ENCODE measurements at regions not wholly inside any gene's neighbourhood (a gene's known extent, or its start where the extent isn't known, plus 50 kb on each side); places are given as distances from the start of the nearest gene placed in this dataset.
A peak's percentile ranks its signal among the peaks of the same experiment; 100 is the strongest.
"Not testable (repeated sequence)": the region's sequence is repeated elsewhere in the genome, so short reads cannot be mapped to it uniquely, and the experiment has no call there.

GRCh38 chr17:79560527-79560926 is 50.3 kb downstream of the RBFOX3 start:
- DNase-seq (ENCODE audit: low read depth): no peak

- no peak for DNase-seq (ENCODE audit: low read depth)
These were observed 51.6 kb downstream of the RBFOX3 start for GRCh38 chr17:79559111-79559887.

GRCh38 chr17:79558091-79558900 is 52.6 kb downstream of the RBFOX3 start:
- DNase-seq (ENCODE audit: low read depth): no peak

- DNase-seq (ENCODE audit: low read depth): no peak
These were observed 53.4 kb downstream of the RBFOX3 start for GRCh38 chr17:79557276-79558090.

GRCh38 chr17:79556271-79556670 is 54.6 kb downstream of the RBFOX3 start:
- no peak for DNase-seq (ENCODE audit: low read depth)

- no peak for DNase-seq (ENCODE audit: low read depth)
These were observed 55.3 kb downstream of the RBFOX3 start for GRCh38 chr17:79555543-79555942.

GRCh38 chr17:79554346-79554745 is 56.5 kb downstream of the RBFOX3 start:
- DNase-seq (ENCODE audit: low read depth): not testable (repeated sequence)

GRCh38 chr17:79552824-79553223 is 58.0 kb downstream of the RBFOX3 start:
- DNase-seq (ENCODE audit: low read depth): no peak

- no peak for DNase-seq (ENCODE audit: low read depth)
These were observed 58.4 kb downstream of the RBFOX3 start for GRCh38 chr17:79552405-79552804.

- no peak for DNase-seq (ENCODE audit: low read depth)
These were observed 61.5 kb downstream of the RBFOX3 start for GRCh38 chr17:79549141-79549915.

- no peak for DNase-seq (ENCODE audit: low read depth)
These were observed 62.7 kb downstream of the RBFOX3 start for GRCh38 chr17:79548116-79548515.

GRCh38 chr17:79547586-79547985 is 63.3 kb downstream of the RBFOX3 start:
- DNase-seq (ENCODE audit: low read depth): no peak

GRCh38 chr17:79547171-79547570 is 63.7 kb downstream of the RBFOX3 start:
- not testable (repeated sequence) for DNase-seq (ENCODE audit: low read depth)

GRCh38 chr17:79546386-79546785 is 64.5 kb downstream of the RBFOX3 start:
- no peak for DNase-seq (ENCODE audit: low read depth)

- DNase-seq (ENCODE audit: low read depth): no peak
These were observed 65.4 kb downstream of the RBFOX3 start for GRCh38 chr17:79545251-79546005.

- no peak for DNase-seq (ENCODE audit: low read depth)
These were observed 66.5 kb downstream of the RBFOX3 start for GRCh38 chr17:79544142-79544914.

- DNase-seq (ENCODE audit: low read depth): peak; percentile 25
These were observed 67.3 kb downstream of the RBFOX3 start for GRCh38 chr17:79543531-79543930.

GRCh38 chr17:79542718-79543117 is 68.1 kb downstream of the RBFOX3 start:
- no peak for DNase-seq (ENCODE audit: low read depth)

- DNase-seq (ENCODE audit: low read depth): no peak
These were observed 69.6 kb downstream of the RBFOX3 start for GRCh38 chr17:79541056-79541850.

Data from Daoy (cell line).